WTC11 (cell line): ENCODE measurements at regions not wholly inside any gene's neighbourhood (a gene's known extent, or its start where the extent isn't known, plus 50 kb on each side); places are given as distances from the start of the nearest gene placed in this dataset.
"Not testable (repeated sequence)": the region's sequence is repeated elsewhere in the genome, so short reads cannot be mapped to it uniquely, and the experiment has no call there.

ENCODE experiments used
- ATAC-seq: fragments of 200-7000 bp; cut with Tn5 transposase; 2 replicates; pipeline ENCODE4 v1.10.0; 2021; ENCODE audit warnings: mild to moderate bottlenecking, moderate library complexity
- CTCF ChIA-PET: fragments of 300-600 bp; sonication (Branson Sonifier 250); formaldehyde crosslinking; loops from one replicate; lab custom pipeline; 2021; ENCODE audit warnings: antibody characterized with exemption; lab: Charles Lee
- POLR2A ChIA-PET: fragments of 350-600 bp; sonication (Branson Sonifier 250); formaldehyde crosslinking; loops from one replicate; lab custom pipeline; 2021; ENCODE audit warnings: antibody characterized with exemption; lab: Charles Lee
- DNase-seq: peaks from one replicate; pipeline ENCODE4 v3.0.0; 2021; ENCODE audit warnings: low spot score
- H3K27ac Mint-ChIP-seq: 2 replicates; pipeline ENCODE4 v1.8.0; 2021; ENCODE audit warnings: mixed read lengths
- H3K27me3 Mint-ChIP-seq: 2 replicates; pipeline ENCODE4 v1.8.0; 2021; ENCODE audit warnings: low read depth, mild to moderate bottlenecking, moderate library complexity, mixed read lengths
- H3K36me3 Mint-ChIP-seq: 2 replicates; pipeline ENCODE4 v1.8.0; 2021; ENCODE audit warnings: mixed read lengths
- H3K4me1 Mint-ChIP-seq: 2 replicates; pipeline ENCODE4 v1.8.0; 2022; ENCODE audit warnings: mixed read lengths
- H3K4me3 Mint-ChIP-seq: 2 replicates; pipeline ENCODE4 v1.8.0; 2021; ENCODE audit warnings: mild to moderate bottlenecking, moderate library complexity, mixed read lengths
- H3K9me3 Mint-ChIP-seq: 2 replicates; pipeline ENCODE4 v1.8.0; 2021; ENCODE audit warnings: mixed read lengths
- ATF1 ChIP-seq: sonication (generic); formaldehyde crosslinking; IDR thresholded peaks from 2 replicates; pipeline ENCODE4 v1.8.1; 2023; ENCODE audit warnings: mild to moderate bottlenecking, moderate library complexity, missing genetic modification reagents
- ATF6 ChIP-seq: sonication (generic); formaldehyde crosslinking; IDR thresholded peaks from 2 replicates; pipeline ENCODE4 v1.8.1; 2023; ENCODE audit warnings: mild to moderate bottlenecking, missing genetic modification reagents
- CREB1 ChIP-seq: sonication (generic); formaldehyde crosslinking; IDR thresholded peaks from 2 replicates; pipeline ENCODE4 v1.8.0; 2023; ENCODE audit warnings: mild to moderate bottlenecking, missing genetic modification reagents
- E2F5 ChIP-seq: sonication (generic); formaldehyde crosslinking; IDR thresholded peaks from 2 replicates; pipeline ENCODE4 v1.8.1; 2022; ENCODE audit warnings: mild to moderate bottlenecking, moderate library complexity, missing genetic modification reagents
- ERG ChIP-seq: fragments of 250-450 bp; sonication (Bioruptor Pico); IDR thresholded peaks from 2 replicates; pipeline ENCODE4 v1.8.0; 2021; ENCODE audit warnings: mild to moderate bottlenecking
- ETV6 ChIP-seq: sonication (generic); formaldehyde crosslinking; IDR thresholded peaks from 2 replicates; pipeline ENCODE4 v1.8.1; 2022; ENCODE audit warnings: mild to moderate bottlenecking, missing genetic modification reagents
- FOXP1 ChIP-seq: sonication (generic); formaldehyde crosslinking; IDR thresholded peaks from 2 replicates; pipeline ENCODE4 v1.8.0; 2022; ENCODE audit warnings: missing genetic modification reagents, mild to moderate bottlenecking, moderate library complexity, borderline replicate concordance
- GTF2I ChIP-seq: fragments of 250-450 bp; sonication (Bioruptor Pico); conservative IDR thresholded peaks from 2 replicates; pipeline ENCODE4 v1.4.0; 2021; ENCODE audit warnings: mild to moderate bottlenecking
- IRF2 ChIP-seq: sonication (generic); formaldehyde crosslinking; IDR thresholded peaks from 2 replicates; pipeline ENCODE4 v1.8.0; 2022; ENCODE audit warnings: low read depth, missing genetic modification reagents, borderline replicate concordance
- JUN ChIP-seq: sonication (generic); formaldehyde crosslinking; IDR thresholded peaks from 2 replicates; pipeline ENCODE4 v1.8.0; 2023; ENCODE audit warnings: mild to moderate bottlenecking, missing genetic modification reagents
- MLX ChIP-seq: sonication (generic); formaldehyde crosslinking; IDR thresholded peaks from 2 replicates; pipeline ENCODE4 v1.8.1; 2023; ENCODE audit warnings: mild to moderate bottlenecking, missing genetic modification reagents, moderate library complexity
- NFYB ChIP-seq: sonication (generic); formaldehyde crosslinking; conservative IDR thresholded peaks from 2 replicates; pipeline ENCODE4 v1.8.0; 2022; ENCODE audit warnings: low read depth, missing genetic modification reagents
- NR3C1 ChIP-seq: sonication (generic); formaldehyde crosslinking; conservative IDR thresholded peaks from 2 replicates; pipeline ENCODE4 v1.8.1; 2023; ENCODE audit warnings: low read depth, mild to moderate bottlenecking, missing genetic modification reagents
- PREB ChIP-seq: sonication (generic); formaldehyde crosslinking; IDR thresholded peaks from 2 replicates; pipeline ENCODE4 v1.8.1; 2022; ENCODE audit warnings: mild to moderate bottlenecking, missing genetic modification reagents, moderate library complexity, borderline replicate concordance
- PRRX2 ChIP-seq: fragments of 250-450 bp; sonication (Bioruptor Pico); IDR thresholded peaks from 2 replicates; pipeline ENCODE4 v1.8.0; 2021; ENCODE audit warnings: mild to moderate bottlenecking
- TF ChIP-seq, protein P1 (sequence below): sonication (generic); formaldehyde crosslinking; IDR thresholded peaks from 2 replicates; pipeline ENCODE4 v1.8.0; 2023; ENCODE audit warnings: missing genetic modification reagents, mild to moderate bottlenecking, borderline replicate concordance

GRCh38 chr4:9679704-9680478, 101.5 kb upstream of the DRD5 start:
- TF ChIP-seq GTF2I (CRISPR knock-in tag) (no peak), JUN (CRISPR knock-in tag) (no peak), ATF1 (no peak), ETV6 (CRISPR knock-in tag) (no peak), FOXP1 (CRISPR knock-in tag) (no peak), IRF2 (CRISPR knock-in tag) (no peak)
- Mint-ChIP-seq H3K4me3 (no peak overlapping the region), H3K9me3 (peaks cover 25% of the 10 kb centered on the region), H3K27ac (no peak overlapping the region), H3K36me3 (peaks cover 21% of the 10 kb centered on the region; the same call in 1 of the 2 replicates), H3K27me3 (peaks cover 10% of the 10 kb centered on the region), H3K4me1 (no peaks in the 10 kb centered on the region)
- no peak for DNase-seq
- ChIA-PET CTCF (no interaction called here), POLR2A (no interaction called here)
- no peak for ATAC-seq

GRCh38 chr4:9683174-9683573, 98.3 kb upstream of the DRD5 start:
- peaks cover 19% of the 10 kb centered on the region for H3K9me3 Mint-ChIP-seq
- H3K36me3 Mint-ChIP-seq, H3K4me3 Mint-ChIP-seq, ATAC-seq, POLR2A ChIA-PET, DNase-seq, H3K27ac Mint-ChIP-seq, H3K4me1 Mint-ChIP-seq, CTCF ChIA-PET: not testable (repeated sequence)
- peaks cover 11% of the 10 kb centered on the region; the same call in 1 of the 2 replicates for H3K27me3 Mint-ChIP-seq

DNA sequence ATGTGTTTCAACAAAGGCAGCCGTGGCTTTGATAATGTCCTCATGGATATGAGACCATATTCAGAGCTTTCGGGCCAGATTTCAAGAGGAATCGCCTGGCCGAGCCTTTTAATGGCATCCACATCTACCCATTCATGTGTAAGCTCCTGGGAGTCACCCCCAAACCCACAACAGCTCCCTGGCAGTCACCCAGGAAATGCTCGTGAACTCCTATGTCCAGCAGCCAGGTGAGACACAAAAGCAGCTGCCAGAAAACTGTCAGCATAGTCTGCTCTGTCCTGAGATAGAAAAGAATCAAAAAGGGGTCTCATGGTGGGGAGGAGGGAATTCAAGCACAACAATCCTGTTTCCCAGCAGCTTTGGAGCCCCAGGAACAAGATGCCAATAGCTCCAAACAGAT, 96.4 kb upstream of the DRD5 start:
- POLR2A ChIA-PET, H3K4me1 Mint-ChIP-seq, H3K36me3 Mint-ChIP-seq, H3K4me3 Mint-ChIP-seq, CTCF ChIA-PET, ATAC-seq, DNase-seq, H3K27ac Mint-ChIP-seq: not testable (repeated sequence)
- H3K9me3 Mint-ChIP-seq = peaks cover 22% of the 10 kb centered on the region
- peaks cover 18% of the 10 kb centered on the region for H3K27me3 Mint-ChIP-seq

GRCh38 chr4:9685692-9686091, 95.7 kb upstream of the DRD5 start:
- Mint-ChIP-seq H3K36me3 (peaks cover 2% of the 10 kb centered on the region), H3K27ac (no peak overlapping the region), H3K27me3 (peaks cover 18% of the 10 kb centered on the region), H3K9me3 (peaks cover 18% of the 10 kb centered on the region), H3K4me1 (peaks cover 2% of the 10 kb centered on the region), H3K4me3 (no peak overlapping the region)
- DNase-seq (no peak), ATAC-seq (no peak)
- ChIA-PET POLR2A (interaction anchor here (0.6 kb wide), 1 partner anchor 136 kb away, joined by 6 read pairs; no protein-coding TSS in a partner anchor), CTCF (no interaction called here)
- TF ChIP-seq PREB (CRISPR knock-in tag) (no peak), MLX (no peak), E2F5 (CRISPR knock-in tag) (no peak), NR3C1 (CRISPR knock-in tag) (no peak), NFYB (no peak), PRRX2 (CRISPR knock-in tag) (no peak), IRF2 (CRISPR knock-in tag) (no peak), CREB1 (CRISPR knock-in tag) (no peak), ERG (CRISPR knock-in tag) (no peak), ATF6 (no peak)
- TF ChIP-seq, protein P1, sequence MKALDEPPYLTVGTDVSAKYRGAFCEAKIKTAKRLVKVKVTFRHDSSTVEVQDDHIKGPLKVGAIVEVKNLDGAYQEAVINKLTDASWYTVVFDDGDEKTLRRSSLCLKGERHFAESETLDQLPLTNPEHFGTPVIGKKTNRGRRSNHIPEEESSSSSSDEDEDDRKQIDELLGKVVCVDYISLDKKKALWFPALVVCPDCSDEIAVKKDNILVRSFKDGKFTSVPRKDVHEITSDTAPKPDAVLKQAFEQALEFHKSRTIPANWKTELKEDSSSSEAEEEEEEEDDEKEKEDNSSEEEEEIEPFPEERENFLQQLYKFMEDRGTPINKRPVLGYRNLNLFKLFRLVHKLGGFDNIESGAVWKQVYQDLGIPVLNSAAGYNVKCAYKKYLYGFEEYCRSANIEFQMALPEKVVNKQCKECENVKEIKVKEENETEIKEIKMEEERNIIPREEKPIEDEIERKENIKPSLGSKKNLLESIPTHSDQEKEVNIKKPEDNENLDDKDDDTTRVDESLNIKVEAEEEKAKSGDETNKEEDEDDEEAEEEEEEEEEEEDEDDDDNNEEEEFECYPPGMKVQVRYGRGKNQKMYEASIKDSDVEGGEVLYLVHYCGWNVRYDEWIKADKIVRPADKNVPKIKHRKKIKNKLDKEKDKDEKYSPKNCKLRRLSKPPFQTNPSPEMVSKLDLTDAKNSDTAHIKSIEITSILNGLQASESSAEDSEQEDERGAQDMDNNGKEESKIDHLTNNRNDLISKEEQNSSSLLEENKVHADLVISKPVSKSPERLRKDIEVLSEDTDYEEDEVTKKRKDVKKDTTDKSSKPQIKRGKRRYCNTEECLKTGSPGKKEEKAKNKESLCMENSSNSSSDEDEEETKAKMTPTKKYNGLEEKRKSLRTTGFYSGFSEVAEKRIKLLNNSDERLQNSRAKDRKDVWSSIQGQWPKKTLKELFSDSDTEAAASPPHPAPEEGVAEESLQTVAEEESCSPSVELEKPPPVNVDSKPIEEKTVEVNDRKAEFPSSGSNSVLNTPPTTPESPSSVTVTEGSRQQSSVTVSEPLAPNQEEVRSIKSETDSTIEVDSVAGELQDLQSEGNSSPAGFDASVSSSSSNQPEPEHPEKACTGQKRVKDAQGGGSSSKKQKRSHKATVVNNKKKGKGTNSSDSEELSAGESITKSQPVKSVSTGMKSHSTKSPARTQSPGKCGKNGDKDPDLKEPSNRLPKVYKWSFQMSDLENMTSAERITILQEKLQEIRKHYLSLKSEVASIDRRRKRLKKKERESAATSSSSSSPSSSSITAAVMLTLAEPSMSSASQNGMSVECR = no peak
